Neural progenitor cell (in vitro differentiated cells): ENCODE measurements at regions not wholly inside any gene's neighbourhood (a gene's known extent, or its start where the extent isn't known, plus 50 kb on each side); places are given as distances from the start of the nearest gene placed in this dataset.

Experiments used
- EZH2 ChIP-seq: fragments of 200-600 bp; sonication (generic); IDR thresholded peaks from 2 replicates; pipeline ENCODE4 v1.6.1; 2017; ENCODE audit warnings: antibody characterized with exemption, mild to moderate bottlenecking, moderate library complexity
- TF ChIP-seq, protein P1 (sequence below): fragments of 200-600 bp; sonication (generic); IDR thresholded peaks from 2 replicates; pipeline ENCODE4 v1.5.1; 2017; ENCODE audit warnings: antibody characterized with exemption, mild to moderate bottlenecking

DNA sequence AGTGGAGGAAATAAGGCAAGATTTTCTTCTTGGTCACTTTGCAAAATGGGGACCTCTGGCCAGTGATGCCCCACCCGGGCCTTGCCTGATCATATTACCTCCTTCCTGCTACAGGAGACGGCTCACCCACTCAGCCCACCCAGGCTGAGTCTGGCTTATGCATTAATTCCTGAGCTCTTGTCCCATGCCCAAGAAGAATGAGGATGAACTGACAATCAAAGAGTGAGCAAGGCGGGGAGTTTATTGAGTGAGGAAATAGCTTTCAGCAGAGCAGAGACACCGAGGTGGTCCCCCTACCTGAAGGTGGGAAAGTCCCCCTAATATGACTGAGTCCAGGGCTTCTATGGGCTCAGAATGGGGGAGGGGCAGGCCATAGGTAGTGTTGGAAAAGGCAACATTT lies 107.5 kb downstream of the EOMES start:
- TF ChIP-seq, protein P1, sequence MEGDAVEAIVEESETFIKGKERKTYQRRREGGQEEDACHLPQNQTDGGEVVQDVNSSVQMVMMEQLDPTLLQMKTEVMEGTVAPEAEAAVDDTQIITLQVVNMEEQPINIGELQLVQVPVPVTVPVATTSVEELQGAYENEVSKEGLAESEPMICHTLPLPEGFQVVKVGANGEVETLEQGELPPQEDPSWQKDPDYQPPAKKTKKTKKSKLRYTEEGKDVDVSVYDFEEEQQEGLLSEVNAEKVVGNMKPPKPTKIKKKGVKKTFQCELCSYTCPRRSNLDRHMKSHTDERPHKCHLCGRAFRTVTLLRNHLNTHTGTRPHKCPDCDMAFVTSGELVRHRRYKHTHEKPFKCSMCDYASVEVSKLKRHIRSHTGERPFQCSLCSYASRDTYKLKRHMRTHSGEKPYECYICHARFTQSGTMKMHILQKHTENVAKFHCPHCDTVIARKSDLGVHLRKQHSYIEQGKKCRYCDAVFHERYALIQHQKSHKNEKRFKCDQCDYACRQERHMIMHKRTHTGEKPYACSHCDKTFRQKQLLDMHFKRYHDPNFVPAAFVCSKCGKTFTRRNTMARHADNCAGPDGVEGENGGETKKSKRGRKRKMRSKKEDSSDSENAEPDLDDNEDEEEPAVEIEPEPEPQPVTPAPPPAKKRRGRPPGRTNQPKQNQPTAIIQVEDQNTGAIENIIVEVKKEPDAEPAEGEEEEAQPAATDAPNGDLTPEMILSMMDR, result no peak
- no peak for TF ChIP-seq EZH2
